Choroid plexus epithelial cell (primary cell): ENCODE measurements at regions not wholly inside any gene's neighbourhood (a gene's known extent, or its start where the extent isn't known, plus 50 kb on each side); places are given as distances from the start of the nearest gene placed in this dataset.
A peak's percentile ranks its signal among the peaks of the same experiment; 100 is the strongest.
"Not testable (repeated sequence)": the region's sequence is repeated elsewhere in the genome, so short reads cannot be mapped to it uniquely, and the experiment has no call there.

ENCODE experiments used
- DNase-seq: peaks from one replicate; pipeline ENCODE4 v3.0.0-alpha.2; 2010; ENCODE audit warnings: low read depth
- H3K4me3 ChIP-seq: 2 replicates; pipeline ENCODE4 v1.5.1; 2011; ENCODE audit warnings: low read depth, mild to moderate bottlenecking, control low read depth, low read length, moderate library complexity
- TF ChIP-seq, protein P1 (sequence below): conservative IDR thresholded peaks from 2 replicates; pipeline ENCODE4 v1.5.1; 2011; ENCODE audit warnings: low read depth, mild to moderate bottlenecking, control low read depth, inconsistent platforms, low read length, moderate library complexity

GRCh38 chr5:62093976-62094375 is 212.0 kb upstream of the KIF2A start:
- H3K4me3 ChIP-seq = no peak overlapping the region
- DNase-seq = peak; percentile 39
- TF ChIP-seq, protein P1, sequence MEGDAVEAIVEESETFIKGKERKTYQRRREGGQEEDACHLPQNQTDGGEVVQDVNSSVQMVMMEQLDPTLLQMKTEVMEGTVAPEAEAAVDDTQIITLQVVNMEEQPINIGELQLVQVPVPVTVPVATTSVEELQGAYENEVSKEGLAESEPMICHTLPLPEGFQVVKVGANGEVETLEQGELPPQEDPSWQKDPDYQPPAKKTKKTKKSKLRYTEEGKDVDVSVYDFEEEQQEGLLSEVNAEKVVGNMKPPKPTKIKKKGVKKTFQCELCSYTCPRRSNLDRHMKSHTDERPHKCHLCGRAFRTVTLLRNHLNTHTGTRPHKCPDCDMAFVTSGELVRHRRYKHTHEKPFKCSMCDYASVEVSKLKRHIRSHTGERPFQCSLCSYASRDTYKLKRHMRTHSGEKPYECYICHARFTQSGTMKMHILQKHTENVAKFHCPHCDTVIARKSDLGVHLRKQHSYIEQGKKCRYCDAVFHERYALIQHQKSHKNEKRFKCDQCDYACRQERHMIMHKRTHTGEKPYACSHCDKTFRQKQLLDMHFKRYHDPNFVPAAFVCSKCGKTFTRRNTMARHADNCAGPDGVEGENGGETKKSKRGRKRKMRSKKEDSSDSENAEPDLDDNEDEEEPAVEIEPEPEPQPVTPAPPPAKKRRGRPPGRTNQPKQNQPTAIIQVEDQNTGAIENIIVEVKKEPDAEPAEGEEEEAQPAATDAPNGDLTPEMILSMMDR = no peak

GRCh38 chr5:62097361-62097760 is 208.6 kb upstream of the KIF2A start:
- no peak for DNase-seq
- TF ChIP-seq, protein P1 = no peak
- no peak overlapping the region for H3K4me3 ChIP-seq

- TF ChIP-seq, protein P1 = no peak
- DNase-seq = no peak
- no peak overlapping the region for H3K4me3 ChIP-seq
These were observed 205.8 kb upstream of the KIF2A start for GRCh38 chr5:62100201-62100600.

GRCh38 chr5:62103863-62104262 is 202.1 kb upstream of the KIF2A start:
- not testable (repeated sequence) for H3K4me3 ChIP-seq, DNase-seq

GRCh38 chr5:62111428-62111827 is 194.6 kb upstream of the KIF2A start:
- no peak overlapping the region for H3K4me3 ChIP-seq
- no peak for DNase-seq
- TF ChIP-seq, protein P1 = no peak

GRCh38 chr5:62112689-62113228 is 193.2 kb upstream of the KIF2A start:
- TF ChIP-seq, protein P1 = no peak
- no peak for DNase-seq
- H3K4me3 ChIP-seq = no peak overlapping the region

DNA sequence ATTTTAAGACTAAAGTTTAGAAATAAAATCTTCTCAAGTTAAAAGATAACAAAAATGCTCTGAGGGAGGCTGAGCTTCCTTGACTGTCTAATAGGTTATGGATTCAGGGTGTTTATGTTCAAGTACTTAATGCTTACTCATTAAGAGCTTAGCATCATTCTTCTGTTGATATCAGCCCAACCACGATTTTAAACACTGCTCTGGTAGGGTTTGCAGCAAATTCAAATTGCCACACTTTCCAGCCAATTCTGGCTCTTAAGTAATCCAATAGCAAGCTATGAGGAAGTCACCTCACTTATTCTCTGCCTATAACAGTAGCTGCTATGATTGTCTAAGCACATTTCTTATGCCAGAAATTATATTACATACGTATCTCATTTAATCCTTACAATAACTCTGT is 191.0 kb upstream of the KIF2A start:
- DNase-seq = no peak
- TF ChIP-seq, protein P1 = no peak
- no peak overlapping the region for H3K4me3 ChIP-seq
